Hematopoietic multipotent progenitor cell treated with erythropoietin and hydrocortisone succinate and interleukin-3 and kit ligand, for 4 days (in vitro differentiated cells): ENCODE measurements at regions not wholly inside any gene's neighbourhood (a gene's known extent, or its start where the extent isn't known, plus 50 kb on each side); places are given as distances from the start of the nearest gene placed in this dataset.
"Not testable (repeated sequence)": the region's sequence is repeated elsewhere in the genome, so short reads cannot be mapped to it uniquely, and the experiment has no call there.

Source experiments
- DNase-seq: peaks from one replicate; pipeline ENCODE4 v3.0.0-alpha.2; 2015

- no peak for DNase-seq
These were observed 118.9 kb upstream of the CAB39 start for GRCh38 chr2:230593765-230594164.

- no peak for DNase-seq
These were observed 118.3 kb upstream of the CAB39 start for GRCh38 chr2:230594286-230594840.

GRCh38 chr2:230599853-230600252 lies 112.8 kb upstream of the CAB39 start:
- DNase-seq, result no peak

GRCh38 chr2:230600285-230600684 lies 112.4 kb upstream of the CAB39 start:
- DNase-seq, result no peak

- no peak for DNase-seq
These were observed 111.8 kb upstream of the CAB39 start for GRCh38 chr2:230600881-230601280.

- no peak for DNase-seq
These were observed 111.1 kb upstream of the CAB39 start for GRCh38 chr2:230601510-230601909.

- peak; percentile 41 for DNase-seq
These were observed 109.9 kb upstream of the CAB39 start for GRCh38 chr2:230602562-230603230.

GRCh38 chr2:230603317-230603716 lies 109.3 kb upstream of the CAB39 start:
- not testable (repeated sequence) for DNase-seq

GRCh38 chr2:230604158-230604557 lies 108.5 kb upstream of the CAB39 start:
- not testable (repeated sequence) for DNase-seq

GRCh38 chr2:230614040-230614439 lies 98.6 kb upstream of the CAB39 start:
- no peak for DNase-seq

GRCh38 chr2:230614913-230615332 lies 97.7 kb upstream of the CAB39 start:
- no peak for DNase-seq

- DNase-seq, result not testable (repeated sequence)
These were observed 95.4 kb upstream of the CAB39 start for GRCh38 chr2:230617256-230617706.

- peak; percentile 21 for DNase-seq
These were observed 93.2 kb upstream of the CAB39 start for GRCh38 chr2:230619491-230619890.

- not testable (repeated sequence) for DNase-seq
These were observed 87.4 kb upstream of the CAB39 start for GRCh38 chr2:230625220-230625619.

GRCh38 chr2:230627091-230627490 lies 85.6 kb upstream of the CAB39 start:
- not testable (repeated sequence) for DNase-seq

GRCh38 chr2:230627806-230628724 lies 84.6 kb upstream of the CAB39 start:
- DNase-seq, result peak; percentile 82

- DNase-seq, result no peak
These were observed 81.2 kb upstream of the CAB39 start for GRCh38 chr2:230631470-230631869.

- no peak for DNase-seq
These were observed 78.5 kb upstream of the CAB39 start for GRCh38 chr2:230634146-230634545.

- not testable (repeated sequence) for DNase-seq
These were observed 77.8 kb upstream of the CAB39 start for GRCh38 chr2:230634721-230635313.

GRCh38 chr2:230636684-230637271 lies 75.9 kb upstream of the CAB39 start:
- DNase-seq, result no peak

GRCh38 chr2:230637486-230637885 lies 75.2 kb upstream of the CAB39 start:
- DNase-seq, result not testable (repeated sequence)

GRCh38 chr2:230640540-230641011 lies 72.1 kb upstream of the CAB39 start:
- DNase-seq, result no peak

GRCh38 chr2:230642966-230643365 lies 69.7 kb upstream of the CAB39 start:
- no peak for DNase-seq
